ENCODE measurements at regions not wholly inside any gene's neighbourhood (a gene's known extent, or its start where the extent isn't known, plus 50 kb on each side); places are given as distances from the start of the nearest gene placed in this dataset.

GRCh38 chr15:79172032-79172481 is 81.5 kb upstream of the RASGRF1 start (continued):
- TF ChIP-seq, protein P1, sequence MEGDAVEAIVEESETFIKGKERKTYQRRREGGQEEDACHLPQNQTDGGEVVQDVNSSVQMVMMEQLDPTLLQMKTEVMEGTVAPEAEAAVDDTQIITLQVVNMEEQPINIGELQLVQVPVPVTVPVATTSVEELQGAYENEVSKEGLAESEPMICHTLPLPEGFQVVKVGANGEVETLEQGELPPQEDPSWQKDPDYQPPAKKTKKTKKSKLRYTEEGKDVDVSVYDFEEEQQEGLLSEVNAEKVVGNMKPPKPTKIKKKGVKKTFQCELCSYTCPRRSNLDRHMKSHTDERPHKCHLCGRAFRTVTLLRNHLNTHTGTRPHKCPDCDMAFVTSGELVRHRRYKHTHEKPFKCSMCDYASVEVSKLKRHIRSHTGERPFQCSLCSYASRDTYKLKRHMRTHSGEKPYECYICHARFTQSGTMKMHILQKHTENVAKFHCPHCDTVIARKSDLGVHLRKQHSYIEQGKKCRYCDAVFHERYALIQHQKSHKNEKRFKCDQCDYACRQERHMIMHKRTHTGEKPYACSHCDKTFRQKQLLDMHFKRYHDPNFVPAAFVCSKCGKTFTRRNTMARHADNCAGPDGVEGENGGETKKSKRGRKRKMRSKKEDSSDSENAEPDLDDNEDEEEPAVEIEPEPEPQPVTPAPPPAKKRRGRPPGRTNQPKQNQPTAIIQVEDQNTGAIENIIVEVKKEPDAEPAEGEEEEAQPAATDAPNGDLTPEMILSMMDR (IDR thresholded peaks at IDR 0.05 in 2 of 3, conservative IDR thresholded peaks at IDR 0.05 in 1 of 3; ENCODE audit: insufficient read depth in 2 of 3, low read depth in 1 of 3, low read length in 3 of 3), result peak; percentile 31 to 43 (median 35); a peak in 4 of 6 replicates
- TF ChIP-seq MAFK (IDR thresholded peaks at IDR 0.05; ENCODE audit: low read length), result no peak
- TF ChIP-seq BRF1 (IDR thresholded peaks at IDR 0.05; ENCODE audit: borderline replicate concordance, extremely low read depth, insufficient read length), result no peak
- no peak for TF ChIP-seq CBX5 (IDR thresholded peaks at IDR 0.05; ENCODE audit: borderline replicate concordance, low read depth)
- TF ChIP-seq PHB2 (IDR thresholded peaks at IDR 0.05; ENCODE audit: low read depth), result no peak
- no peak for TF ChIP-seq MNT (conservative IDR thresholded peaks at IDR 0.05)
- TF ChIP-seq SMARCA4 (IDR thresholded peaks at IDR 0.05), result no peak
- no peak for TF ChIP-seq SNIP1 (IDR thresholded peaks at IDR 0.05; ENCODE audit: low read depth)
- no peak for TF ChIP-seq NR2F6 (CRISPR knock-in tag; IDR thresholded peaks at IDR 0.05)
- TF ChIP-seq, protein P2, sequence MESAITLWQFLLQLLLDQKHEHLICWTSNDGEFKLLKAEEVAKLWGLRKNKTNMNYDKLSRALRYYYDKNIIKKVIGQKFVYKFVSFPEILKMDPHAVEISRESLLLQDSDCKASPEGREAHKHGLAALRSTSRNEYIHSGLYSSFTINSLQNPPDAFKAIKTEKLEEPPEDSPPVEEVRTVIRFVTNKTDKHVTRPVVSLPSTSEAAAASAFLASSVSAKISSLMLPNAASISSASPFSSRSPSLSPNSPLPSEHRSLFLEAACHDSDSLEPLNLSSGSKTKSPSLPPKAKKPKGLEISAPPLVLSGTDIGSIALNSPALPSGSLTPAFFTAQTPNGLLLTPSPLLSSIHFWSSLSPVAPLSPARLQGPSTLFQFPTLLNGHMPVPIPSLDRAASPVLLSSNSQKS (CRISPR knock-in tag; IDR thresholded peaks at IDR 0.05), result no peak
- no peak for TF ChIP-seq ATF7 (IDR thresholded peaks at IDR 0.05)
- no peak for TF ChIP-seq TEAD2 (tag; IDR thresholded peaks at IDR 0.05)
- no peak for TF ChIP-seq KLF16 (IDR thresholded peaks at IDR 0.05)
- TF ChIP-seq NCOA6 (IDR thresholded peaks at IDR 0.05), result no peak
- TF ChIP-seq, protein P3, sequence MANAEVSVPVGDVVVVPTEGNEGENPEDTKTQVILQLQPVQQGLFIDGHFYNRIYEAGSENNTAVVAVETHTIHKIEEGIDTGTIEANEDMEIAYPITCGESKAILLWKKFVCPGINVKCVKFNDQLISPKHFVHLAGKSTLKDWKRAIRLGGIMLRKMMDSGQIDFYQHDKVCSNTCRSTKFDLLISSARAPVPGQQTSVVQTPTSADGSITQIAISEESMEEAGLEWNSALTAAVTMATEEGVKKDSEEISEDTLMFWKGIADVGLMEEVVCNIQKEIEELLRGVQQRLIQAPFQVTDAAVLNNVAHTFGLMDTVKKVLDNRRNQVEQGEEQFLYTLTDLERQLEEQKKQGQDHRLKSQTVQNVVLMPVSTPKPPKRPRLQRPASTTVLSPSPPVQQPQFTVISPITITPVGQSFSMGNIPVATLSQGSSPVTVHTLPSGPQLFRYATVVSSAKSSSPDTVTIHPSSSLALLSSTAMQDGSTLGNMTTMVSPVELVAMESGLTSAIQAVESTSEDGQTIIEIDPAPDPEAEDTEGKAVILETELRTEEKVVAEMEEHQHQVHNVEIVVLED (CRISPR knock-in tag; IDR thresholded peaks at IDR 0.05), result no peak
- no peak for TF ChIP-seq CC2D1A (IDR thresholded peaks at IDR 0.05)
- TF ChIP-seq NCOR1 (IDR thresholded peaks at IDR 0.05), result no peak
- peak; percentile 34; the same call in 1 of the 2 replicates for TF ChIP-seq ZNF384 (IDR thresholded peaks at IDR 0.05; ENCODE audit: low read depth, low read length)
- TF ChIP-seq, protein P4, sequence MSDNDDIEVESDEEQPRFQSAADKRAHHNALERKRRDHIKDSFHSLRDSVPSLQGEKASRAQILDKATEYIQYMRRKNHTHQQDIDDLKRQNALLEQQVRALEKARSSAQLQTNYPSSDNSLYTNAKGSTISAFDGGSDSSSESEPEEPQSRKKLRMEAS (CRISPR knock-in tag; IDR thresholded peaks at IDR 0.05), result peak; percentile 67
- TF ChIP-seq NRF1 (conservative IDR thresholded peaks at IDR 0.05 in 1 of 2, IDR thresholded peaks at IDR 0.05 in 1 of 2), result peak; percentile 89 to 91
- TF ChIP-seq CEBPB (tag; IDR thresholded peaks at IDR 0.05), result no peak
- TF ChIP-seq ZZZ3 (IDR thresholded peaks at IDR 0.05), result no peak
- no peak for TF ChIP-seq FOXJ3 (CRISPR knock-in tag; IDR thresholded peaks at IDR 0.05)
- no peak for TF ChIP-seq HCFC1 (IDR thresholded peaks at IDR 0.05; ENCODE audit: low read depth, low read length)
